ENCODE measurements at regions not wholly inside any gene's neighbourhood (a gene's known extent, or its start where the extent isn't known, plus 50 kb on each side); places are given as distances from the start of the nearest gene placed in this dataset.

DNA sequence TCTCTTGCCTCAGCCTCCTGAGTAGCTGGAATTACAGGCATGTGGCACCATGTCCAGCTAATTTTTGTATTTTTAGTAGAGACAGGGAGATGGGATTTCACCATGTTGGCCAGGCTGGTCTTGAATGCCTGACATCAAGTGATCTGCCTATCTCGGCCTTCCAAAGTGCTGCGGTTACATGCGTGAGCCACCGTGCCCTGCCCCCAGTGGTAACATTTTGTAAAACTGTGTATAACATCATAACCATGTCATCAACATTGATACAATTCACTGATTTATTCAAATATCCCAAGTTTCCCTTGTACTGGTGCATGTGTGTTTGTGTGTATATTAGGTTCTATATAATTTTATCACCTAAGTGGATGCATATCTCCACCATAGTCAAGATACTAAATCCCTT is 70.0 kb downstream of the PDCL3 start:
- Histone ChIP-seq H3K27ac (ENCODE audit: low read depth, low read length) (no peak overlapping the region), H3K9me3 (ENCODE audit: control insufficient read depth, insufficient read depth, low read length) (no peaks in the 10 kb centered on the region), H3K27me3 (ENCODE audit: control insufficient read depth, insufficient read depth, low read length) (peaks cover 25% of the 10 kb centered on the region), H3K4me3 (ENCODE audit: low read depth, low read length) (no peak overlapping the region)
- ChIA-PET POLR2A (no interaction called here), CTCF (no interaction called here)
- no peak for TF ChIP-seq CTCF (IDR thresholded peaks at IDR 0.05; ENCODE audit: low read depth, low read length)
- no peak for DNase-seq (ENCODE audit: low read depth, low spot score)

- Histone ChIP-seq H3K9me3 (ENCODE audit: control insufficient read depth, insufficient read depth, low read length) (no peaks in the 10 kb centered on the region), H3K27ac (ENCODE audit: low read depth, low read length) (no peak overlapping the region), H3K4me3 (ENCODE audit: low read depth, low read length) (no peak overlapping the region), H3K27me3 (ENCODE audit: control insufficient read depth, insufficient read depth, low read length) (peaks cover 32% of the 10 kb centered on the region)
- ChIA-PET POLR2A (no interaction called here), CTCF (no interaction called here)
- DNase-seq (ENCODE audit: low read depth, low spot score): no peak
- no peak for TF ChIP-seq CTCF (IDR thresholded peaks at IDR 0.05; ENCODE audit: low read depth, low read length)
These were observed 77.0 kb downstream of the PDCL3 start for GRCh38 chr2:100639588-100640390.

- Histone ChIP-seq H3K4me3 (ENCODE audit: low read depth, low read length) (no peak overlapping the region), H3K27ac (ENCODE audit: low read depth, low read length) (no peak overlapping the region), H3K27me3 (ENCODE audit: control insufficient read depth, insufficient read depth, low read length) (peaks cover 38% of the 10 kb centered on the region), H3K9me3 (ENCODE audit: control insufficient read depth, insufficient read depth, low read length) (no peaks in the 10 kb centered on the region)
- CTCF ChIA-PET: interaction anchor here (0.5 kb wide), 1 partner anchor 21 kb away, joined by 3 read pairs; no protein-coding TSS in a partner anchor
- TF ChIP-seq CTCF (IDR thresholded peaks at IDR 0.05; ENCODE audit: low read depth, low read length): no peak
- no peak for DNase-seq (ENCODE audit: low read depth, low spot score)
- POLR2A ChIA-PET: no interaction called here
These were observed 77.8 kb downstream of the PDCL3 start for GRCh38 chr2:100640431-100641124.

DNA sequence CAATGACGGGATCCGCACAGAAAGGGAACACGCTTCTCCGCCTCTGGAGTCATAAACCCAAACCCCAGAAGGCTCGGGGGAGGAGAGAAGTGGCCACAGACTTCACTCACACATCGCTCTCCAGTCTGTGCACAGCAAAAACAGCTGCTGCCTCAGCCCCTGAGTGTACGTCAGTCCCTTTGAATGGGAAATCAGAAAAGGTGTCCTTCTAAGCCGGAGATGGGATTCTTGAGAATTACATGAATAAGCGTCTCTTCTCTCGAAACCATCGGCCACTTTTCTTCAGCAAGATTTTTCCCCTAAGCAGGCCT is 78.3 kb downstream of the PDCL3 start:
- H3K27me3 ChIP-seq (ENCODE audit: control insufficient read depth, insufficient read depth, low read length): peaks cover 39% of the 10 kb centered on the region
- DNase-seq (ENCODE audit: low read depth, low spot score): no peak
- TF ChIP-seq CTCF (IDR thresholded peaks at IDR 0.05; ENCODE audit: low read depth, low read length): no peak
- ChIA-PET CTCF (interaction anchor here (0.5 kb wide), 1 partner anchor 22 kb away, joined by 3 read pairs; no protein-coding TSS in a partner anchor), POLR2A (no interaction called here)
- H3K9me3 ChIP-seq (ENCODE audit: control insufficient read depth, insufficient read depth, low read length): no peaks in the 10 kb centered on the region
- H3K27ac ChIP-seq (ENCODE audit: low read depth, low read length): no peak overlapping the region
- H3K4me3 ChIP-seq (ENCODE audit: low read depth, low read length): no peak overlapping the region

GRCh38 chr2:100642425-100642824 is 79.6 kb downstream of the PDCL3 start:
- Histone ChIP-seq H3K27me3 (ENCODE audit: control insufficient read depth, insufficient read depth, low read length) (peaks cover 43% of the 10 kb centered on the region), H3K4me3 (ENCODE audit: low read depth, low read length) (no peak overlapping the region), H3K27ac (ENCODE audit: low read depth, low read length) (no peak overlapping the region), H3K9me3 (ENCODE audit: control insufficient read depth, insufficient read depth, low read length) (no peaks in the 10 kb centered on the region)
- TF ChIP-seq CTCF (IDR thresholded peaks at IDR 0.05; ENCODE audit: low read depth, low read length): no peak
- DNase-seq (ENCODE audit: low read depth, low spot score): no peak
- ChIA-PET CTCF (no interaction called here), POLR2A (no interaction called here)
